Ovary (tissue), 3 donors: ENCODE measurements at regions not wholly inside any gene's neighbourhood (a gene's known extent, or its start where the extent isn't known, plus 50 kb on each side); places are given as distances from the start of the nearest gene placed in this dataset.

Experiments used
- EP300 ChIP-seq: sonication (generic); formaldehyde crosslinking; IDR thresholded peaks from one replicate; pipeline ENCODE4 v1.6.1; 2017; ENCODE audit warnings: antibody characterized with exemption
- TF ChIP-seq, protein P1 (sequence below), 3 donors: fragments of 450-650 bp in 2 of 3; fragments of 200-600 bp in 1 of 3; IDR thresholded peaks; one replicate each; pipeline versions ENCODE4 v1.5.1 to v1.8.0; 2016 to 2022; ENCODE audit warnings: antibody characterized with exemption in 3 of 3, mild to moderate bottlenecking in 1 of 3
- donor health status: DM: no; HTN: no; CAD: no.

DNA sequence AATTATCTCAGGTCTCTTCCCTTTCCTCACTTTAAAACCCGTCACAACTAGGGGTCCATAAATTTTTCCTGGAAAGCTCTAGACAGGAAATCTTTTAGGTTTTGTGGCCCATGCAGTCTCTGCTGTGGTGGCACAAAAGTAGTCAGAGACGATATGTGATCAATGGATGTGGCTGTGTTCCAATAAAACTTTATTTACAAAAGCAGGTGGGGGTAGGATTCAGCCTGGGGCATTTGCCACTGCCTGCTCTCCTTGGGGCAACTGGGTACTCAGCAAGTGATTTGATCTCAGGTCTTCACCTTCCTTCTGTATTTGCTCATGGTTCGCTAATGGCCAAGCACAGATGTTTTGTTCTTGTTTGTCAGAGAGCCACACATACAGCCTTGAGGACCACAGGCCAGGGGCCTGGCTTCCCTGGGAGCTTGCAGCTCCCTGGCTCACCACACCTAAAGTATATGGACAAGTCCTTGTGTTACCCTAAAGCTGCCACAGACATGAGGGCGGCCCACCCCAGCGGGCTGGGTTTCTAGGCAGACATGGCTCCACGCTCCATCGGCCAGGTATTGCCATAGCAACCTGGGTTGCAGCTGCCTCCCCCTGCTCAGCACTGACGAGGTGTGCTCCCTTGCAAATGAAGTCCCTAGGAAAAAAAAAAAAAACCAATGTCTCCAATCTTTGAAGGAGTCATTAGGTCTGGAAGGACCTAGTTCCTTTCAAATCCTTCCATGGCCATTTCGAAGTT lies 89.7 kb upstream of the YWHAQ start:
- TF ChIP-seq, protein P1, sequence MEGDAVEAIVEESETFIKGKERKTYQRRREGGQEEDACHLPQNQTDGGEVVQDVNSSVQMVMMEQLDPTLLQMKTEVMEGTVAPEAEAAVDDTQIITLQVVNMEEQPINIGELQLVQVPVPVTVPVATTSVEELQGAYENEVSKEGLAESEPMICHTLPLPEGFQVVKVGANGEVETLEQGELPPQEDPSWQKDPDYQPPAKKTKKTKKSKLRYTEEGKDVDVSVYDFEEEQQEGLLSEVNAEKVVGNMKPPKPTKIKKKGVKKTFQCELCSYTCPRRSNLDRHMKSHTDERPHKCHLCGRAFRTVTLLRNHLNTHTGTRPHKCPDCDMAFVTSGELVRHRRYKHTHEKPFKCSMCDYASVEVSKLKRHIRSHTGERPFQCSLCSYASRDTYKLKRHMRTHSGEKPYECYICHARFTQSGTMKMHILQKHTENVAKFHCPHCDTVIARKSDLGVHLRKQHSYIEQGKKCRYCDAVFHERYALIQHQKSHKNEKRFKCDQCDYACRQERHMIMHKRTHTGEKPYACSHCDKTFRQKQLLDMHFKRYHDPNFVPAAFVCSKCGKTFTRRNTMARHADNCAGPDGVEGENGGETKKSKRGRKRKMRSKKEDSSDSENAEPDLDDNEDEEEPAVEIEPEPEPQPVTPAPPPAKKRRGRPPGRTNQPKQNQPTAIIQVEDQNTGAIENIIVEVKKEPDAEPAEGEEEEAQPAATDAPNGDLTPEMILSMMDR (IDR thresholded peaks at IDR 0.05), result no peak
- TF ChIP-seq EP300, result no peak
